ENCODE measurements at regions not wholly inside any gene's neighbourhood (a gene's known extent, or its start where the extent isn't known, plus 50 kb on each side); places are given as distances from the start of the nearest gene placed in this dataset.

DNA sequence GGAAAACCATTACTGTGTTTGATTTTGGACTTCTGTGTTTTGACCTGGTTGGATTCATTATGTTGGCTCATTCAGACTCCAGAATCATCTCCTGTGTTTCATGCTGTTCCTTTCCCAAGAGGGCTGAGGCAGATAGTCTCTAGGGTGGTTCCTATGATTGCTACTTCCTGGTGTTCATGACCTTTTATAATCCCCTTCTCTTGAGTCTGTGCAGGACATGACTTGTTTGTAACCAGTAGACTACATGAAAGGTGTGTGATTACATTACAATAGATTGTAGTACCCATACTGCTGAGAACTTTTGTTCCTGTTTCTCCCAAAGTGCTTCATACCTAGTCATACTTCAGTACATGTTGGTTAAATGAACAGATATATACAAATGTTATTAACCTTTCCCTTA, 700.6 kb downstream of the METTL15 start:
- TF ChIP-seq POLR2A (IDR thresholded peaks at IDR 0.05; ENCODE audit: low read depth, low read length) (no peak), POU2F2 (IDR thresholded peaks at IDR 0.05; ENCODE audit: low read depth, low read length) (no peak)
